ENCODE measurements at regions not wholly inside any gene's neighbourhood (a gene's known extent, or its start where the extent isn't known, plus 50 kb on each side); places are given as distances from the start of the nearest gene placed in this dataset.

DNA sequence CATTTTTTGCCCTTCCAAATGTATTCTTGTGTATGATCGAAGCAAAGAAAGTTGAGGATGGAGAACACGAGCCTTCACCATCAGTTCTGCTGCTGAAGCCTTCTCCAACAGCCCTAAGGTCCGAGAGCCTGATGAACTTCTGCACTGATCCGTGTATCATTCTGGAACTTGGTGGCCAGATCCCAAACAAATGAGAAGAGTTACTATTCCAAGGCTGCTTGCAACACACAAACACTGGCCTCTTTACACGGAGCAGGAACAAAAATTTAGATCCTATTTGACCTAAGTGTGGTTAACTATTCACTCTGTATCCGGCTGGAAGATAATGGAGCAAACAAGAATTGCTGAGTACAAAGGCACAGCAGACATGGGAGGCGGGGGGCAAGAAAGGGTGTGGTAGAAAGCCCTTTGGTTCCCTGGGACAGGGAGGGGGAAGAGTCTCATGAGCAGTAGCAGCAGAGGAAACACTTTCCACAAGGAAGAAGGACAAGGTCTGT is 282.9 kb downstream of the SOX9 start:
- Histone ChIP-seq H2AFZ (no peak overlapping the region), H3K9me2 (replicated peaks; ENCODE audit: insufficient read depth) (no peaks in the 10 kb centered on the region), H4K20me1 (ENCODE audit: insufficient read depth, poor library complexity, severe bottlenecking) (no peaks in the 10 kb centered on the region), H3K4me2 (peak overlapping the region; percentile 44), H3K79me2 (peaks cover 3% of the 10 kb centered on the region), H3K36me3 (replicated peaks; ENCODE audit: insufficient read depth, low read depth) (no peaks in the 10 kb centered on the region), H3K27ac (peak overlapping the region; percentile 90), H3K9me3 (ENCODE audit: low read depth) (no peaks in the 10 kb centered on the region), H3K27me3 (no peaks in the 10 kb centered on the region), H3K4me1 (ENCODE audit: insufficient read depth) (peaks cover 64% of the 10 kb centered on the region), H3K4me3 (no peak overlapping the region)
- 70% methylated on average over 7 of the region's 7 CpGs for WGBS (ENCODE audit: low lambda C conversion rate, missing lambda C conversion rate)
- DNase-seq (ENCODE audit: low spot score), result peak; percentile 64
- TF ChIP-seq, protein P1, sequence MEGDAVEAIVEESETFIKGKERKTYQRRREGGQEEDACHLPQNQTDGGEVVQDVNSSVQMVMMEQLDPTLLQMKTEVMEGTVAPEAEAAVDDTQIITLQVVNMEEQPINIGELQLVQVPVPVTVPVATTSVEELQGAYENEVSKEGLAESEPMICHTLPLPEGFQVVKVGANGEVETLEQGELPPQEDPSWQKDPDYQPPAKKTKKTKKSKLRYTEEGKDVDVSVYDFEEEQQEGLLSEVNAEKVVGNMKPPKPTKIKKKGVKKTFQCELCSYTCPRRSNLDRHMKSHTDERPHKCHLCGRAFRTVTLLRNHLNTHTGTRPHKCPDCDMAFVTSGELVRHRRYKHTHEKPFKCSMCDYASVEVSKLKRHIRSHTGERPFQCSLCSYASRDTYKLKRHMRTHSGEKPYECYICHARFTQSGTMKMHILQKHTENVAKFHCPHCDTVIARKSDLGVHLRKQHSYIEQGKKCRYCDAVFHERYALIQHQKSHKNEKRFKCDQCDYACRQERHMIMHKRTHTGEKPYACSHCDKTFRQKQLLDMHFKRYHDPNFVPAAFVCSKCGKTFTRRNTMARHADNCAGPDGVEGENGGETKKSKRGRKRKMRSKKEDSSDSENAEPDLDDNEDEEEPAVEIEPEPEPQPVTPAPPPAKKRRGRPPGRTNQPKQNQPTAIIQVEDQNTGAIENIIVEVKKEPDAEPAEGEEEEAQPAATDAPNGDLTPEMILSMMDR (IDR thresholded peaks at IDR 0.05; ENCODE audit: poor library complexity), result no peak
- TF ChIP-seq EZH2phosphoT487 (IDR thresholded peaks at IDR 0.05; ENCODE audit: low read depth, severe bottlenecking, unreplicated experiment), result no peak
- no peak for TF ChIP-seq EZH2 (IDR thresholded peaks at IDR 0.05; ENCODE audit: borderline replicate concordance)

DNA sequence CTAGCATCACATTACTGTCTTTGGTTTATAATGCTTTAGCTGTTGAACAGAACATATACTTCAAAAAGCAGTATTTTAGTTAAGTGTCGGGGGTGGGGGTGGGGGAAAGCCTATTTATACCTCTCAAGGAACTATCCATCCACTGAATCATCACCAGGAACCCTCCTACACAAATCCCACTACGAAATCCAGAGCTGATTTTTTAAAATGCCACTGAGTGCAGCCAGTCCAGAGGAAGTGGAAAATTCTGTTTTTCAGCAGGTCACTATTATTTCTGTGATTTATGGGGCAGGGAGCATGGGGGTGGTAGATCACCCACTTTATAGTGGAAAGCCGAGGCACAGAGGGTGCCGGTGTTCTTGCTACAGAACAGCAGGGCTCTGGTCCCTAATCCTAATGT is 284.1 kb downstream of the SOX9 start:
- no peaks in the 10 kb centered on the region for H3K36me3 ChIP-seq (replicated peaks; ENCODE audit: insufficient read depth, low read depth)
- no peak overlapping the region for H3K4me2 ChIP-seq
- no peak for TF ChIP-seq EZH2phosphoT487 (IDR thresholded peaks at IDR 0.05; ENCODE audit: low read depth, severe bottlenecking, unreplicated experiment)
- TF ChIP-seq, protein P1 (IDR thresholded peaks at IDR 0.05; ENCODE audit: poor library complexity), result no peak
- TF ChIP-seq EZH2 (IDR thresholded peaks at IDR 0.05; ENCODE audit: borderline replicate concordance), result no peak
- no peaks in the 10 kb centered on the region for H3K9me2 ChIP-seq (replicated peaks; ENCODE audit: insufficient read depth)
- no peak for DNase-seq (ENCODE audit: low spot score)
- 51% methylated on average over 4 of the region's 4 CpGs for WGBS (ENCODE audit: low lambda C conversion rate, missing lambda C conversion rate)
- H3K79me2 ChIP-seq, result peaks cover 10% of the 10 kb centered on the region
- H3K9me3 ChIP-seq (ENCODE audit: low read depth), result no peaks in the 10 kb centered on the region
- no peak overlapping the region for H3K4me3 ChIP-seq
- H3K27ac ChIP-seq, result peak overlapping the region; percentile 90
- no peaks in the 10 kb centered on the region for H4K20me1 ChIP-seq (ENCODE audit: insufficient read depth, poor library complexity, severe bottlenecking)
- peaks cover 64% of the 10 kb centered on the region for H3K4me1 ChIP-seq (ENCODE audit: insufficient read depth)
- H2AFZ ChIP-seq, result no peak overlapping the region
- H3K27me3 ChIP-seq, result no peaks in the 10 kb centered on the region

DNA sequence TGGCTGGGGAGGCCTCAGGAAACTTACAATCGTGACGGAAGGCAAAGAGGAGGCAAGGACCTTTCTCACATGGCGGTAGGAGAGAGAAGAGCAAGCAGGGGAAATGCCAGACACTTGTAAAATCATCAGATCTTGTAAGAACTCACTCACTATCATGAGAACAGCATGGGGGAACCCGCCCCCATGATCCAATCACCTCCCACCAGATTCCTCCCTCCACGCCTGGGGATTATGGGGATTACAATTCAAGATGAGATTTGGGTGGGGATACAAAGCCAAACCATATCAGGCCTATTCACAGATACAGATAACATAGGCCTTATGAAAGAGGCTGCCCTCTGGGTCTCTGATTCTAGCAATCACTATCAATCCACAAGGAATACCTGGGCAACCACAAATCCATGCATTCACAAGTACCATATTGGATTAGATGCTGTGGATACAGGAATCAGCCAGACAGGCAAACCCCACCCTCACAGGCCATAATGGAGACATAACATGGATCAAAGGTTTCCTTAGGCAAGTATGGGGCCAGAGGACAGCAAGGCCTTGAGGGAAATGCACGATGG is 284.9 kb downstream of the SOX9 start:
- Histone ChIP-seq H3K27me3 (no peaks in the 10 kb centered on the region), H3K9me3 (ENCODE audit: low read depth) (no peaks in the 10 kb centered on the region), H3K4me1 (ENCODE audit: insufficient read depth) (peaks cover 60% of the 10 kb centered on the region), H3K9me2 (replicated peaks; ENCODE audit: insufficient read depth) (no peaks in the 10 kb centered on the region), H3K4me2 (no peak overlapping the region), H2AFZ (no peak overlapping the region), H3K27ac (peak overlapping the region; percentile 70), H3K36me3 (replicated peaks; ENCODE audit: insufficient read depth, low read depth) (no peaks in the 10 kb centered on the region), H3K79me2 (peaks cover 16% of the 10 kb centered on the region), H4K20me1 (ENCODE audit: insufficient read depth, poor library complexity, severe bottlenecking) (no peaks in the 10 kb centered on the region), H3K4me3 (no peak overlapping the region)
- 72% methylated on average over 6 of the region's 6 CpGs for WGBS (ENCODE audit: low lambda C conversion rate, missing lambda C conversion rate)
- no peak for DNase-seq (ENCODE audit: low spot score)
- TF ChIP-seq EZH2 (IDR thresholded peaks at IDR 0.05; ENCODE audit: borderline replicate concordance) (no peak), EZH2phosphoT487 (IDR thresholded peaks at IDR 0.05; ENCODE audit: low read depth, severe bottlenecking, unreplicated experiment) (no peak)
- TF ChIP-seq, protein P1 (IDR thresholded peaks at IDR 0.05; ENCODE audit: poor library complexity), result no peak
